ENCODE measurements at regions not wholly inside any gene's neighbourhood (a gene's known extent, or its start where the extent isn't known, plus 50 kb on each side); places are given as distances from the start of the nearest gene placed in this dataset.
A peak's percentile ranks its signal among the peaks of the same experiment; 100 is the strongest.

GRCh38 chr21:22516230-22516629, 1518.0 kb downstream of the NCAM2 start:
- TF ChIP-seq CTCF (conservative IDR thresholded peaks at IDR 0.05) (no peak), EZH2 (IDR thresholded peaks at IDR 0.05; ENCODE audit: low read depth) (no peak)

GRCh38 chr21:22535630-22536029, 1537.4 kb downstream of the NCAM2 start:
- POLR2A ChIA-PET (ENCODE audit: unreplicated experiment), result no interaction called here

More at GRCh38 chr21:22516230-22516629, 1518.0 kb downstream of the NCAM2 start:
- DNase-seq, result no peak
- Histone ChIP-seq H2AFZ (no peak overlapping the region), H3K27me3 (ENCODE audit: insufficient read depth, low read depth) (no peaks in the 10 kb centered on the region), H4K20me1 (ENCODE audit: insufficient read depth) (no peaks in the 10 kb centered on the region), H3K36me3 (ENCODE audit: low read depth) (no peaks in the 10 kb centered on the region), H3K9me3 (ENCODE audit: insufficient read depth, low read depth) (no peaks in the 10 kb centered on the region), H3K4me2 (no peak overlapping the region), H3F3A (ENCODE audit: insufficient read depth, low read depth) (no peaks in the 10 kb centered on the region), H3K4me3 (no peak overlapping the region), H3K4me1 (replicated peaks; ENCODE audit: insufficient read depth) (no peaks in the 10 kb centered on the region), H3K79me2 (ENCODE audit: low read depth) (no peaks in the 10 kb centered on the region), H3K9me2 (ENCODE audit: insufficient read depth) (no peaks in the 10 kb centered on the region), H3K27ac (no peak overlapping the region)
- no TSS peak for BruUV-seq (replicated peaks)
- ChIA-PET CTCF (no interaction called here), POLR2A (ENCODE audit: unreplicated experiment) (no interaction called here)
- intact Hi-C loops (cut with micrococcal nuclease; ENCODE audit: unreplicated experiment), result no loop called here

GRCh38 chr21:22536509-22536908, 1538.3 kb downstream of the NCAM2 start:
- Histone ChIP-seq H3K9me2 (ENCODE audit: insufficient read depth) (no peaks in the 10 kb centered on the region), H4K20me1 (ENCODE audit: insufficient read depth) (no peaks in the 10 kb centered on the region), H3K4me2 (no peak overlapping the region), H3K27ac (peak overlapping the region; percentile 39), H2AFZ (no peak overlapping the region), H3F3A (ENCODE audit: insufficient read depth, low read depth) (no peaks in the 10 kb centered on the region), H3K79me2 (ENCODE audit: low read depth) (no peaks in the 10 kb centered on the region), H3K4me1 (replicated peaks; ENCODE audit: insufficient read depth) (no peaks in the 10 kb centered on the region), H3K9me3 (ENCODE audit: insufficient read depth, low read depth) (no peaks in the 10 kb centered on the region), H3K27me3 (ENCODE audit: insufficient read depth, low read depth) (no peaks in the 10 kb centered on the region), H3K4me3 (no peak overlapping the region), H3K36me3 (ENCODE audit: low read depth) (no peaks in the 10 kb centered on the region)
- TF ChIP-seq EZH2 (IDR thresholded peaks at IDR 0.05; ENCODE audit: low read depth), result no peak
- TF ChIP-seq CTCF (conservative IDR thresholded peaks at IDR 0.05), result no peak
- POLR2A ChIA-PET (ENCODE audit: unreplicated experiment), result no interaction called here
- CTCF ChIA-PET, result no interaction called here
- no TSS peak for BruUV-seq (replicated peaks)
- DNase-seq, result peak in 1 of 2 experiments; percentile 59
- intact Hi-C loops (cut with micrococcal nuclease; ENCODE audit: unreplicated experiment), result no loop called here

More at GRCh38 chr21:22535630-22536029, 1537.4 kb downstream of the NCAM2 start:
- Histone ChIP-seq H3K9me3 (ENCODE audit: insufficient read depth, low read depth) (no peaks in the 10 kb centered on the region), H3K4me3 (no peak overlapping the region), H3K27ac (no peak overlapping the region), H3K27me3 (ENCODE audit: insufficient read depth, low read depth) (no peaks in the 10 kb centered on the region), H4K20me1 (ENCODE audit: insufficient read depth) (no peaks in the 10 kb centered on the region), H3K79me2 (ENCODE audit: low read depth) (no peaks in the 10 kb centered on the region), H3K4me1 (replicated peaks; ENCODE audit: insufficient read depth) (no peaks in the 10 kb centered on the region), H2AFZ (no peak overlapping the region), H3K4me2 (no peak overlapping the region), H3F3A (ENCODE audit: insufficient read depth, low read depth) (no peaks in the 10 kb centered on the region), H3K9me2 (ENCODE audit: insufficient read depth) (no peaks in the 10 kb centered on the region), H3K36me3 (ENCODE audit: low read depth) (no peaks in the 10 kb centered on the region)
- no peak for DNase-seq
- BruUV-seq (replicated peaks), result no TSS peak
- TF ChIP-seq CTCF (conservative IDR thresholded peaks at IDR 0.05) (no peak), EZH2 (IDR thresholded peaks at IDR 0.05; ENCODE audit: low read depth) (no peak)
- CTCF ChIA-PET, result no interaction called here
- intact Hi-C loops (cut with micrococcal nuclease; ENCODE audit: unreplicated experiment), result no loop called here
